NOMO-1 (cell line): ENCODE measurements at regions not wholly inside any gene's neighbourhood (a gene's known extent, or its start where the extent isn't known, plus 50 kb on each side); places are given as distances from the start of the nearest gene placed in this dataset.
"Not testable (repeated sequence)": the region's sequence is repeated elsewhere in the genome, so short reads cannot be mapped to it uniquely, and the experiment has no call there.

Source experiments
- DNase-seq, 2 experiments: peaks; one replicate each; lab custom pipeline; 2025; ENCODE audit not compliant: unreplicated experiment in 2 of 2; lab: John Stamatoyannopoulos, UW

DNA sequence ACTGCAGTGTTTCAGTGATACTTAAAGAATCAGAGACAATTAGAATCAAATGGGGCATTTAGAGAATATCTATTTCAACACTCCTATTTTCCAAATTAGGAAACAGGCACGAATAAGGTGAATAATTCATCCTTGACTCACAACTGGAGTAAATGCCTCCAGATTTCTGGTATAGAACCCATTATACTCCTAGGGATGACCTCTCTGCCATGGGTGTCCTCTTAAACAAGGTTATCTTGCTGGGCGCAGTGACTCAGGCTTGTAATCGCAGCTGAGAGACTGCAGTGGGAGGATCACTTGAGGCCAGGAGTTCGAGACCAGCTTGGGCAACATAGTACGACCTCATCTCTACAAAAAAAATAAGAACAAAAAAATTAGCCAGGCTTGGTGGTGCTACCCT lies 139.8 kb upstream of the ELAC2 start:
- DNase-seq = no peak

DNA sequence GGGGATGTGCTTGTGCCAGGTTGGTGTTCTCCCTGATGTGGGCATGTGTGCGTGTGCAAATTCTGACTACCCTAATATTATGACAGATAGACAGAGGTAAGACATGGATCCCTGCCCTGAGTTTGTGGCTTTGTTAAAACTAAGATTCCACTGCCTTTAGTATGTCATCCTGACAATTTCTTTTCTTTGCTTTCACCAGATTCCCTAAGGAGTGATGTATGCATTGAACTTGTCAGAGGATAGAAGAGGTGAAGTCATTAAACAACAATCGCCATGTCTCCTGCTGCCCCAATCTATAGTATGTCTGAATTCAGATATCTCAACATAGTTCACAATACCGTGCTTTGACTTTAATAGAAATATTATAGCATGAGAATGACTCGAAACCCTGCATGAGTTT lies 137.1 kb upstream of the ELAC2 start:
- no peak for DNase-seq

DNA sequence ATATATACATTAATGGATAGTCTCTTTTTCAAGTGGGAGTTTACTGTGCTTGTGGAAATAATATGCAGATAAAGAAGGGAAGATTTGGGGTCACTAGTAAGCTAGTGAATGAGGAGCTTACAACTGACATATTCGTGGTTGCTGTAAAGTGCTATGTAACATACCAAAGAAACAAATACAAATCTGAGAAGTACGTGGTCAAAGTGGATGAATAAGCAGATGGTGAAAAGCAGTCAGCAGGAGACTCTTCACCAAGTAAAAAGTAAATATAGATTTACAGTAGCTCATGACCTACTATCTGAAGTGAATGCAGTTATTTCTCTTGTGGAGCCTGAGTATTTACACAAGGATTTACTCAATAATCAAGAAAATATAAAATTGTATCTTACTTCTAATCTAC lies 136.6 kb upstream of the ELAC2 start:
- no peak for DNase-seq

DNA sequence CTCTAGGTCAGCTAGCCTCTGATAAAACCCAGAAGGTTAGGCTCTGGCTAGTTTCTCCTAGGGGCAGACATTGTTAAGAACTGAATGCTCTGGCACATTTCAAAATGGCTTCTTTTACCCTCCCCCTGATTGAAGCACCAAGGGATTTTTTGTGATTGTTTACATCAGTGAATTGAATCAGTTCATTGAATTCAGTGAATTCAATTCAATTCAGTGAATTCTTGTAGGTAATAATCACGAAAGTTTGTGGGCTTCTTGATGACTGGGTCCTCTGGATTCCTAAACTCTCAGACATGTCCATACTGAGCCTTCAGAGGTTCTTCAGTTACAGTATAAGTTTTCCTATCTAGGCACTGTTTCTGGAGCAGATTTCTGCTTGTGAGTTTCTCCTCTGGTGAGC lies 135.2 kb upstream of the ELAC2 start:
- DNase-seq = no peak

DNA sequence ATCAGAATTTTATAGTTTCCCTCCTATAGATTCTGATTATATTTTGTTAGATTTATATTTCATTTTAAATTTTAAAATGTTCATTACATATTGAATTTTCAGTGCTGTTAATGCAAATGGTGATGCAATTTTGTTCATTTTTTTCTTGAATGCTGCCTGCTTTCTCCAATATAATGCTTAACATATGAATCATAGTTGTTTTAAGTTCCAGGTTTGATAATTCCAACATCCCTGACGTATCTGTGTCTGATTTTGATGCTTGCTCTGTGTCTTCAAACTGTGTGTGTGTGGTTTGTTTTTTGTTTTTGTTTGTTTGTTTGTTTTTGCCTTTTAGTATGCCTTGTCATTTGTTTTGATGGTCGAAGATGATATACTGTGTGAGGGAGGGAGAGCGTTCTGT lies 134.7 kb upstream of the ELAC2 start:
- DNase-seq = no peak

DNA sequence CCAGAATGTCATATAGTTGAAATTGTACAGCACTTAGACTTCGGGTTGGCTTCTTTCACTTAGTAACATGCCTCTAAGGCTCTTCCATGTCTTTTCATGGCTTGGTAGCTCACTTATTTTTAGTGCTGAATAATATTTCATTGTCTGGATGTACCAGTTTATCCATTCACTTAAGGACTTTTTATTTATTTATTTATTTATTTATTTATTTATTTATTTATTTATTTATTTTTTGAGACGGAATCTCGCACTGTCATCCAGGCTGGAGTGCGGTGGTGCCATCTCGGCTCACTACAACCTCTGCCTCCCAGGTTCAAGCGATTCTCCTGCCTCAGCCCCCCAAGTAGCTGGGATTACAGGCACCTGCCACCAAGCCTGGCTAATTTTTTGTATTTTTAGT lies 132.9 kb upstream of the ELAC2 start:
- DNase-seq = not testable (repeated sequence)

DNA sequence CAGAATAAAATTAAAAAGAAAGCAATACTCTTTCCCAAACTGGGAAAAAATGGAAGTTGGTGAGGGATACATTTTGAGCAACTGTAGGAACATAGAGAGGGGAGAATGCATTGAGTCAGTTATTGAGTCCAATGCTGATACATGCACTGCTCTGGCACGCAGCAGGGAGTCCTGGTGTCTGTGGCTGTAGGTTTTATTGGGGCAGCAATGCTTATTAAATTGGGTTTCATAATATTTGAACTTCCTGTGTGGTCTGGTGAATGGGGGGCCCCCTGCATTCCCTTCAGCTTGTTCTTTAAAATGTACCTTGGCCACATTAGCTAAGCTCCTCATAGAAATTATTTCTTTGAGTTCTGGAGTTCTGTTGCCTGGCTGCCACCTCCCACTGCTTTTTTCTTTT lies 125.2 kb upstream of the ELAC2 start:
- no peak for DNase-seq

DNA sequence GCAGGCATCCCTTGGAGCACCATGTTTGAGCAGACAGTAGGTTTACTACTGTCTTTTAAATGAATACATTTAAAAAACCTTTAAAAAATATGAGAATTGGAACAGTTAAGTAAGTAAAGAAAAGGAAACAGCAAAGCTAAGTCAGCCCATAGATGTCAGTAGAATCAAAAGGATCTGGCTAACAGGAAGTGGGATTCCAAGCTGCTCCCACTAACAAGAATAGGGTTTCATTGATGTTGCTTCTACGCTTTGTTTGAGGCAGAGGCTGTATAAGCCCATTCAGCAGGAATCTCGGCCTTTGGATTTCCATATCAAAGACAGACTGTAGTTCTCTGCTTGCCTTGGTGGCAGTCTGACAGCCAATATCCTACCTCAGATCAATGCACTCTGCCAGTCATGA lies 122.9 kb upstream of the ELAC2 start:
- no peak for DNase-seq

DNA sequence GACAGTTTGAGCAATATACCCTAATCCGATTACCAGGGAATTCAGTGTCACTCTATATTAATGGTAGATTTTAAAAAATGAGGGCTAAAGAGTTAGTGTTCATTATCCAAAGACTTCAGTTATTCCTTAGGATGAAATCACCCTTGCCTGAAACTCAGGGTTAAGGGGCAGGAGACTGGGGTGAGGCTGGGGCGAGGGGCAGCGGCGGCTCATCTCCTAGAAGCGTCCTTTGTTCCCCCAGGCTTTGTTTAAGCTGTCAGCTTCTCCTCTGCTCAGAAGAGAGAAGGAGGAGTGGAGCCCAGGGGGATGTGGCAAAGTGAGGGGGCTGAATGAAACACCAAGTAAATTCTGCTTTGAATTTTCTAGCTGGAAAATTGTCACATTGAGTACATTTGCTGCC lies 117.7 kb upstream of the ELAC2 start:
- no peak for DNase-seq

DNA sequence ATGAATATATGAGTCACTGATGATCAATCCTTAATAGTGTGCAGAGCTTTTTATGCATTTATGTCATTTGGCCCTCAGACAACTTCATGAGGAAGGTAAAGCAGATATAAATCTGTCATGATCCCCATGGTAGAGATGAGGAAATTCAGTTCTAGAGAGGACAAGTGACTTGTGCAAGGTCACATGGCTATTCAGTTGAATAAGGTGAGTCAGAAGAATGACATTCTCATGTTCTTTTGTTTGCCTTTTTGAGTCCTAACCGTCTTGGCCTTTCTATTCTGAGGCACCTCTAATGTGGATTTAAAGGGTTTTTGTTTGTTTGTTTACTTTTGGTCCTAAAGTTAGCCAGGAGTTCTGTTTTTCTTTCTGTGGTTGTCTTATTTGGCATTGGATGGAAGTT lies 116.2 kb upstream of the ELAC2 start:
- no peak for DNase-seq

DNA sequence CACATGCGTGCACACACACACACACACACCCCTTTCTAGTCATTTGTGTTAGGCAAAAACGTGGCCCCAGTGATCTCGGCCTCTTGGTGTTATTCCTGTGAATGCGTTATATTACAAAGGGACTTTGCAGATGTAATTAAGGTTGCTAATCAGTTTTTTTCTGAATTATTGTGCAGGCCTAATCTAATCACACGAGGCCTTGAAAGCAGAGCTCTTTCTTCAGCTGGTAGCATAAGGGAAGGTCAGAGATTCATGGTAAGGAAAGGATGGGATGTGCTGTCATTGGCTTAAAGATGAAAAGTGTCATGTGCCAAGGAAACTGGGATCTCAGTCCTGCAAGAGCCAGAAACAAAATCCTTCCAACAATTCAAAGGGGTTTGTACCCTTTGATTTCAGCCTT lies 113.4 kb upstream of the ELAC2 start:
- no peak for DNase-seq

DNA sequence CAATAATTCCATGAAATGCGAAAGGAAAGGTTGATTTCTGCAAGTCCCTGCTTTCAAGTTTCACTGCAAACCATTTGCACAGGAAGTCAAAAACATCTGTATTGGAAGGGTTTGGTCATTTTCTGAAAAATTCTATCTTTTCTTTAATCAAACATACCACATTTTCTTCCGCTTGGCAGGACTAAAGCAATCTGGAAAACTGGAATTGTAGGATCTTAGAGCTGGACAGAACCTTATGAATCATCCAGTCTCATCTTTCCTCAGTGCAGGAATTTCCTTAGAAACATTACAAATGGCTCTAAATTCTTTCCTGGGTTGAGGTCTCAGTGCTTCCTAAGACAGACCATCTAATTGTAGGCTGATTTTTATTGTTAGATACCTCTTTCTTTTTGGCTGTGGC lies 111.5 kb upstream of the ELAC2 start:
- DNase-seq = no peak

DNA sequence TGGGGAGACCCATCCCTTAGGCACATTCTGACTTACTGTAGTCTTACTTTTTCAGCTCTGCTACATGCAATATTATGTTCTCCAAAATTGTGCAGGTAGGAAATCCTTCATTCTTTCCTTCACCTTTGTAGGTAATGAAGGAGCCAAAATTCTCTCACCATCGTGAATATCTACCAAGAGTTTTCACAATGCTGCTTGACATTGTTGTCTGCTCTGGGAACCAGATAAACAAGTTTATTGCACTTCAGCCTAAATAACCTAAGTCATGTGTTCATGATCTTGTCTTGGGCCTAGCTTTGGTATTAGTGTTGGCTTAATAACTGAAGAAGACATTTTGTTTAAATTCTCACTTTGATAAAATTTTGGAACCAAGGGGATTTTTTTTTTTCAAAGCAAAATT lies 110.8 kb upstream of the ELAC2 start:
- no peak for DNase-seq

DNA sequence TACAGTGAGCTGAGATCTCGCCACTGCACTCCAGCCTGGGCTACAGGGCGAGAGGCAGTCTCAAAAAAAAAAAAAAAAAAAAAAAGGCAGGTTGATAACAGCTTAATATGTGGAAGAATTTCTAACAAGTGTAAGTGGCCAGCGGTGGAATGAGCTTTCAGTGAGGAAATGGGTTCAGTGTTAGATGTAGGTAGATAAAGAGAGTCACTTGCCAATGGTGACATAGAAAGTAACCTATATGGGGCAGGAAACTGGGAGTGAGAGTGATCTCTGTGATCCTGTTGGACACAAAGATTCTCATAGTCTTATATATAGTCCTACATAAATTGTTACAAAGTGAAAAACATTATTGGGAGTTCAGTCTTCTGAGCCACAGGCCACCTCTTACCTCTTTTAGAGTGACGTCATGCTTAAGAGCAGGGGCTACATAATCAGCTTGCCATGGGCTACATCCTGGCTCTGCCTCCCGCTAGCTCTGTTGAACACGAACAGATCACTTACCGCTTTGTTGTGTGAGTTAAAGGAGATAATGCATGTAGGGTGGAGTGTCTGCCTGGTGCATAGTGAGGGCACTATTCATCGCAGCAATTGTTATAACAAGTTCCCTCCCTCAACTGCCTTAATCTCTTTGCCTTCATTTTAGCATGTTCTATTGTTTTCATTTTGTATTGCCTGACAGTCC lies 110.2 kb upstream of the ELAC2 start:
- DNase-seq = no peak

DNA sequence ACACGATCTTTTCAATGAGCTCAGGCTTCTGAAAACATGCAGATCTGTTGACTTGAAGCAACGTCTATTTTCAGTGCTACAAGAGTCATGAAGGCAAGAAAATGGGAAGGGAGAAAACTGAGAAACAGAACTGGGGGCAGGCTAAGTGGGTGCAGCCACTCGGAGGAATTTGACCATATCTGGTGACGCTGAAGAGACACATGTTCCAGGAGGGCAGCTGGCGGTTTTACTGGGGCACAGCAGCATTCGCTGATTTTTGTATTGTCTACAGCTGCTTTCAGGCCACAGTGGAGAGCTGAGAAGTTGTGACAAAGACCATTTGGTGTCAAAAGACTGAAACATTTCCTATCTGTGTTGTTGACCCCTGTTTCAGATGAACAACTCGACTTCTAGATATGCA lies 103.0 kb upstream of the ELAC2 start:
- no peak for DNase-seq

DNA sequence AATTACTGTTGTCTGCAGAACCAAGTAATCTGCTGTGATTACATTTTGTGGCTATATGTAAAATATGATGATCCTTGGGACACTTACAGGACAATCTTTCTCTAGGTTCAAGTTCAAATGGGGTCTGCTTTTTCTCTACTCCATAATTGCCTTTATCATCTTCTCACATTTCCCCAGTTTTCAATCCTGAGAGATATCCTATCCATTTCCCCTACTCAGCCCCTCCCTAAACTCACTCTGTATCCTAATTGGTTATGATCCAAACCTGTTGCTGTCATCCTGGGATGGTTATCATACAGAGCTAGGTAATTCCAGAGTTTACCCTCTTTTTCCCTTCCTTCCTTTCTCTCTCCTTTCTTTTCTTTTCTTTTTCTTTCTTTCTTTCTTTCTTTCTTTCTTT lies 100.5 kb upstream of the ELAC2 start:
- DNase-seq = no peak

DNA sequence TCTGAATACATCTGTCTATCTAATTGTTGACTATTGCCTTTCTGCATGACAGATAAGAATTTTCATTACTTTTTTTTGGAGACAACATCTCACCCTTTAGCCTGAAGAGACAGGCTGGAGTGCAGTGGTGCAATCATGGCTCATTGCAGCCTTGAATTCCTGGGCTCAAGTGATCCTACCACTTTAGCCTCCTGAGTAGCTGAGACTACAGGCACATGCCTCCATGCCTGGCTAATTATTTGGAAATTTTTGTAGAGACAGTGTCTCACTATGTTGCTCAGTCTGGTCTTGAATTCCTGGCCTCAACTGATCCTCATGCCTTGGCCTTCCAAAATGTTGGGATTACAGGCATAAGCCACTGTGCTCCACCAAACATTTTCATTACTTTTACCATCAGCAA lies 99.8 kb upstream of the ELAC2 start:
- DNase-seq = no peak

DNA sequence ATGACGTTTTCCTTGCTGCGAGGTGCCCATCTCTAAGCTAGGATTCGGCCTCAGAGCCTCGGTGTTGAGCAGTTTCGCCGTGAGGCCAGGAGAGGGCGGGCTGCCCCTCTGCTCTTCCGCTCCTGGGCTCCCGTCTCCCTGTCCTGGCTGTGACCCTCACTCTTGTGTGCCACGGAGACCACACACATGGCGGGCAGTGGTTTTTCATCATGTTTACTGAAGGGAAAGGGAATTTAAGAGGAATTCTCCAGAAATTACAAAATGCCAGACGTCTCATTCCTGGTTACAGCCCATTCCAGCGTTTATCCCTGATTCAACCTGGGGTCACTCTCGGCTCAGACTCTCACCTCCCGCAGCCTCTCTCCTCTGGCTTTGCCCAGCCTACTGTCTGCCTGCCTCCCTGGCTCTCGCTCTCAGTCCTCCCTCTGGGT lies 96.8 kb upstream of the ELAC2 start:
- peak; percentile 1 to 6 for DNase-seq

DNA sequence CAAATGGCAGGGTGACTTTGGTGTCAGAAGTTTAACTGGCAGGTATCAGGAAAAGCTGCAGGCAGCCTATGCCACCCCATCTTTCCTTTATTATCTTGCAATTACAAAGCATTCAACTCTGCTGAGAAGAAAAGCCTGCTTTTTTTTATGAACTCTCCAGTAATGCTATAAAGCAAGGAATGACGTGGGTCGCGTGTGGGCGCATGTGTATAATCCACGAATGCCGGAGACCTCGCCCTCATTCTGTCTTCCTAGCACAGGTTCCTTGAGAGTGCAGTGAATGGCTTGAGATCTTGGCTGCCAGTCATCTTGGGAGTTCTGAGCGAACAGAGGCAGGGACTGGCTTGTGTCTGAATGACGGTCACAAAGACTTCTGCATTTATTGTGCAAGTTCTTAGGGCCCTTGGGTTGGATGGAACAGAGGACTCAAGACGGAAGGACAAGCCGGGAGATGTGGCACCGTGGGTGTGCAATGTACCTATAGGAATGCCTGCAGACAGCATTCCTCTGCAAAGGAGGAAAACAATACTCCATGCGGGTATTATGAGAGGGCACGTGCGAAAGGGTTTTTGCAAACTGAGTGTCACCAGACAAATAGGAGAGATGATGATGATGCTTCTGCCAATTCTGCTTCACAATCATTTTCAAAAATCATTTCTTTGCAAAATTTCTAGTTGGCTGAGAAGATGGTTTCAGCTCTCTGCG lies 96.1 kb upstream of the ELAC2 start:
- no peak for DNase-seq

DNA sequence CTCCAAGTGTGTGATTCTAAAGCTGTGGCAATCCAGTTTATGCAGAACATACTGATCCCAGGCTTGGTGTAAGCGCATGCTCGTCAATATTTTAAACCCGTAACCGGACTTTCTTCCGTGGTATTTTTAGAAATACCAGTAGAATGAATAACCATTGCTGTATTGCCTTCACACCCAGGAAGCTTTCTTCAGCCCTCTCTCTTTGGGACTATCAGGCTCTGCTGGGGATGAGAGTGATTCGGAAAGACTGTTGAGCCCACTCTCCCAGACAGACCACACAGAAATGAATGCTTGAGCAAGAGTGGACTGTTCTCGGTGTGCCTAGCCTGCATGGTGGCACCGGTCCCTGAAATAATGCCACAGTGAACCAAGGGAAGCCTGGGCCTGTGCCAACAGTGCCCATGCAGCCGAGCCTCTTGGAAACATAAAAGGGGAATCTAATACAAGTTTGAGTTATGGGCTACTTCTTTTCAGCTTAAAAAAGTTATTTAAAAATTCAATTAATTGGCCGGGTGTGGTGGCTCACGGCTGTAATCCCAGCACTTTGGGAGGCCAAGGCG lies 89.9 kb upstream of the ELAC2 start:
- DNase-seq = no peak

DNA sequence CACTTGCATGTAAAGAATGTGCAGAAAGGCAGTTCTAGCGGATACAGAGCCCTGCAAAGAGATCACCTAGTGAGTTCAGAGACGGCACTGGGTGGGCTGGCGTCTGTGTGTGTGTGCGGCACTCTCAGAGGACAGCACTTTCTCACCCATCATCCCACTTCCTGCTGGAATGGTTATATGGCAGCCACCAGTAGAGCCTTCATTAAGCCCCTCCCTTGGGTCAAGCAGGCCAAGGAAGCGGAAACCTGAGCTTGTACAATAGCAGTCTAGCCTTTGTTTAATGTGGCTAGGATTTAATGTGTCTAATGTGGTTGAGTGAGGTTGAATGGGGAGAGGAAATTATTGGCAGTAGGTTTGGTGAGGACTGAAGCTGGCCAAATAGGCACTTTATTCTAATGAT lies 88.3 kb upstream of the ELAC2 start:
- no peak for DNase-seq

DNA sequence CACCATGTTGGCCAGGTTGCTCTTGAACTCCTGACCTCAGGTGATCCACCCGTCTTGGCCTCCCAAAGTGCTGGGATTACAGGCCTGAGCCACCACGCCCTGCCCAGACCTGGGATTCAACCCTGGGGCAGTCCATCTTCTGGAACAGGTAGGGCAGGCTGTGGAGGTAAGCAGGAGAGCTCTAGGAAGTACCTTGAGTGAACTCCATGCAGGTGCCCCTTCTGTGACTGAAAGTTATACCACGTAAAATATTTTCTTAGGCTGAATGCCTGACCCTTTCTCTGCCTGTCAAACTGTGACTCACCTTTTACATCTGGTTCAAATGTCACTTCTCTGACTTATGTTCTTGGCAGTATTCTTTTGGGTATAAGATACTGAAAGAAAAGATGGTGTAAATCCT lies 86.7 kb upstream of the ELAC2 start:
- no peak for DNase-seq
